A549 (cell line): ENCODE measurements at regions not wholly inside any gene's neighbourhood (a gene's known extent, or its start where the extent isn't known, plus 50 kb on each side); places are given as distances from the start of the nearest gene placed in this dataset.

ENCODE experiments used
- BCL3 ChIP-seq: fragments of >200 bp; sonication (Bioruptor Twin); formaldehyde crosslinking; IDR thresholded peaks from 3 replicates; pipeline ENCODE4 v1.6.1; 2016
- BHLHE40 ChIP-seq: IDR thresholded peaks from 2 replicates; pipeline ENCODE4 v1.6.1; 2012; ENCODE audit warnings: low read depth, low read length, inconsistent platforms
- CBX2 ChIP-seq: fragments of 200-600 bp; sonication (generic); IDR thresholded peaks from 2 replicates; pipeline ENCODE4 v1.6.1; 2016; ENCODE audit warnings: low read depth, mild to moderate bottlenecking, borderline replicate concordance
- CHD4 ChIP-seq: fragments of 200-600 bp; sonication (generic); IDR thresholded peaks from 2 replicates; pipeline ENCODE4 v1.6.1; 2016; ENCODE audit warnings: antibody characterized with exemption, mild to moderate bottlenecking, borderline replicate concordance
- CTCF ChIP-seq: fragments of >200 bp; sonication (Bioruptor Twin); formaldehyde crosslinking; IDR thresholded peaks from 3 replicates; pipeline ENCODE4 v1.5.1; 2016
- EHMT2 ChIP-seq: fragments of 200-600 bp; sonication (generic); IDR thresholded peaks from 2 replicates; pipeline ENCODE4 v1.6.1; 2016; ENCODE audit warnings: antibody characterized with exemption, low read depth, mild to moderate bottlenecking, moderate library complexity
- ELK1 ChIP-seq: fragments of 150-350 bp; IDR thresholded peaks from 2 replicates; pipeline ENCODE4 v1.6.1; 2014; ENCODE audit warnings: low read depth, mild to moderate bottlenecking, low read length
- EP300 ChIP-seq, 2 experiments: fragments of >200 bp; sonication (Bioruptor Twin); formaldehyde crosslinking; IDR thresholded peaks; 2 replicates in 1 of 2; 3 replicates in 1 of 2; pipeline ENCODE4 v1.6.1; 2016 to 2017
- ESRRA ChIP-seq: fragments of 150-350 bp; IDR thresholded peaks from 2 replicates; pipeline ENCODE4 v1.6.1; 2014; ENCODE audit warnings: mild to moderate bottlenecking, low read length, borderline replicate concordance
- FOSL2 ChIP-seq, 2 experiments: fragments of 450-650 bp in 1 of 2; fragments of >200 bp in 1 of 2; sonication (Bioruptor Twin) in 1 of 2; formaldehyde crosslinking; IDR thresholded peaks; 2 replicates each; pipeline versions ENCODE4 v1.5.0 to v1.6.1; 2016 to 2020; ENCODE audit warnings: mild to moderate bottlenecking in 1 of 2, moderate library complexity in 1 of 2
- FOXS1 ChIP-seq: fragments of 250-450 bp; sonication (Bioruptor Pico); IDR thresholded peaks from 2 replicates; pipeline ENCODE4 v1.5.0; 2020; ENCODE audit warnings: mild to moderate bottlenecking, moderate library complexity
- HDAC2 ChIP-seq: fragments of 200-600 bp; sonication (generic); IDR thresholded peaks from 2 replicates; pipeline ENCODE4 v1.6.1; 2016
- HOXA7 ChIP-seq: fragments of 250-450 bp; sonication (Bioruptor Pico); IDR thresholded peaks from 2 replicates; pipeline ENCODE4 v1.5.0; 2020; ENCODE audit warnings: mild to moderate bottlenecking, moderate library complexity
- HOXB13 ChIP-seq: fragments of 250-450 bp; sonication (Bioruptor Pico); IDR thresholded peaks from 2 replicates; pipeline ENCODE4 v1.5.0; 2020; ENCODE audit warnings: low read depth, mild to moderate bottlenecking, moderate library complexity
- JUN ChIP-seq, 2 experiments: fragments of >200 bp; sonication (Bioruptor Twin); formaldehyde crosslinking; IDR thresholded peaks; 2 replicates in 1 of 2; 3 replicates in 1 of 2; pipeline ENCODE4 v1.6.1; 2016 to 2017
- JUNB ChIP-seq: fragments of >200 bp; sonication (Bioruptor Twin); formaldehyde crosslinking; IDR thresholded peaks from 2 replicates; pipeline ENCODE4 v1.6.1; 2016
- KDM5A ChIP-seq: fragments of 200-600 bp; sonication (generic); IDR thresholded peaks from 2 replicates; pipeline ENCODE4 v1.6.1; 2016; ENCODE audit warnings: antibody characterized with exemption, mild to moderate bottlenecking
- MAFK ChIP-seq: fragments of 450-650 bp; IDR thresholded peaks from 2 replicates; pipeline ENCODE4 v1.6.1; 2014; ENCODE audit not compliant: partially characterized antibody
- MAZ ChIP-seq: fragments of 150-350 bp; IDR thresholded peaks from 2 replicates; pipeline ENCODE4 v1.6.1; 2014; ENCODE audit warnings: antibody characterized with exemption, low read depth, low read length, borderline replicate concordance
- MYC ChIP-seq: IDR thresholded peaks from 2 replicates; pipeline ENCODE4 v1.6.1; 2012; ENCODE audit warnings: mild to moderate bottlenecking, inconsistent platforms, low read length, improper control_type of control experiment, borderline replicate concordance
- NFE2L2 ChIP-seq: fragments of 150-350 bp; conservative IDR thresholded peaks from 2 replicates; pipeline ENCODE4 v1.6.1; 2014; ENCODE audit warnings: low read length
- NR3C1 ChIP-seq: fragments of >200 bp; sonication (Bioruptor Twin); formaldehyde crosslinking; IDR thresholded peaks from 3 replicates; pipeline ENCODE4 v1.6.1; 2017
- PHF8 ChIP-seq: fragments of 200-600 bp; sonication (generic); IDR thresholded peaks from 2 replicates; pipeline ENCODE4 v1.6.1; 2016; ENCODE audit warnings: low read depth, mild to moderate bottlenecking, antibody characterized with exemption, moderate library complexity, borderline replicate concordance
- RAD21 ChIP-seq, 2 experiments: fragments of >200 bp in 1 of 2; sonication (Bioruptor Twin) in 1 of 2; formaldehyde crosslinking in 1 of 2; IDR thresholded peaks in 1 of 2; conservative IDR thresholded peaks in 1 of 2; 2 replicates in 1 of 2; 3 replicates in 1 of 2; pipeline ENCODE4 v1.6.1; 2012 to 2018; ENCODE audit warnings: inconsistent platforms in 1 of 2
- RARB ChIP-seq: fragments of 250-450 bp; sonication (Bioruptor Pico); IDR thresholded peaks from 2 replicates; pipeline ENCODE4 v1.8.0; 2021; ENCODE audit warnings: mild to moderate bottlenecking, moderate library complexity
- RCOR1 ChIP-seq: fragments of 150-350 bp; IDR thresholded peaks from 2 replicates; pipeline ENCODE4 v1.6.1; 2014; ENCODE audit warnings: antibody characterized with exemption, low read length, low read depth
- RNF2 ChIP-seq: fragments of 200-600 bp; sonication (generic); IDR thresholded peaks from 2 replicates; pipeline ENCODE4 v1.6.1; 2016; ENCODE audit warnings: low read depth, mild to moderate bottlenecking, antibody characterized with exemption, moderate library complexity, borderline replicate concordance
- TP53 ChIP-seq: fragments of 250-450 bp; sonication (Bioruptor Pico); IDR thresholded peaks from 2 replicates; pipeline ENCODE4 v1.5.0; 2021; ENCODE audit warnings: mild to moderate bottlenecking, moderate library complexity
- USF2 ChIP-seq: fragments of 450-650 bp; IDR thresholded peaks from 2 replicates; pipeline ENCODE4 v1.6.1; 2014; ENCODE audit warnings: antibody characterized with exemption
- ZC3H11A ChIP-seq: fragments of 450-650 bp; IDR thresholded peaks from 2 replicates; pipeline ENCODE4 v1.6.1; 2014; ENCODE audit warnings: antibody characterized with exemption, mild to moderate bottlenecking
- ZFP36 ChIP-seq: fragments of 450-650 bp; IDR thresholded peaks from 2 replicates; pipeline ENCODE4 v1.6.1; 2014; ENCODE audit warnings: borderline replicate concordance; ENCODE audit not compliant: partially characterized antibody
- ZNF302 ChIP-seq: fragments of 250-450 bp; sonication (Bioruptor Pico); IDR thresholded peaks from 2 replicates; pipeline ENCODE4 v1.9.0; 2021; ENCODE audit warnings: inconsistent platforms, mild to moderate bottlenecking, moderate library complexity
- TF ChIP-seq, protein P1 (sequence below): fragments of 250-450 bp; sonication (Bioruptor Pico); IDR thresholded peaks from 2 replicates; pipeline ENCODE4 v1.5.0; 2020; ENCODE audit warnings: low read depth, mild to moderate bottlenecking, moderate library complexity
- TF ChIP-seq, protein P2 (sequence below): fragments of 250-450 bp; sonication (Bioruptor Pico); IDR thresholded peaks from 2 replicates; pipeline ENCODE4 v1.5.0; 2021; ENCODE audit warnings: mild to moderate bottlenecking, moderate library complexity, borderline replicate concordance
- TF ChIP-seq, protein P3 (sequence below): fragments of >200 bp; sonication (Bioruptor Twin); formaldehyde crosslinking; IDR thresholded peaks from 2 replicates; pipeline ENCODE4 v1.6.1; 2016

- no peak for TF ChIP-seq FOXS1
- TF ChIP-seq ESRRA = peak; percentile 6; the same call in 1 of the 2 replicates
- TF ChIP-seq ZFP36 = no peak
- no peak for TF ChIP-seq EHMT2
- no peak for TF ChIP-seq BHLHE40
- peak; percentile 78 to 96 for TF ChIP-seq RAD21 (conservative IDR thresholded peaks at IDR 0.05 in 1 of 2, IDR thresholded peaks at IDR 0.05 in 1 of 2)
- no peak for TF ChIP-seq KDM5A
- no peak for TF ChIP-seq HDAC2
- TF ChIP-seq HOXA7 (CRISPR knock-in tag) = no peak
- no peak for TF ChIP-seq MAFK
- TF ChIP-seq EP300 (IDR thresholded peaks at IDR 0.05) = no peak
- no peak for TF ChIP-seq MYC
- TF ChIP-seq JUNB = no peak
- no peak for TF ChIP-seq MAZ
- no peak for TF ChIP-seq CHD4
- TF ChIP-seq FOSL2 (IDR thresholded peaks at IDR 0.05) = no peak
- TF ChIP-seq FOSL2 (CRISPR knock-in tag; IDR thresholded peaks at IDR 0.05) = no peak
- TF ChIP-seq ZC3H11A = no peak
- no peak for TF ChIP-seq BCL3
- TF ChIP-seq CBX2 = no peak
- TF ChIP-seq, protein P1, sequence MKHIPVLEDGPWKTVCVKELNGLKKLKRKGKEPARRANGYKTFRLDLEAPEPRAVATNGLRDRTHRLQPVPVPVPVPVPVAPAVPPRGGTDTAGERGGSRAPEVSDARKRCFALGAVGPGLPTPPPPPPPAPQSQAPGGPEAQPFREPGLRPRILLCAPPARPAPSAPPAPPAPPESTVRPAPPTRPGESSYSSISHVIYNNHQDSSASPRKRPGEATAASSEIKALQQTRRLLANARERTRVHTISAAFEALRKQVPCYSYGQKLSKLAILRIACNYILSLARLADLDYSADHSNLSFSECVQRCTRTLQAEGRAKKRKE = no peak
- TF ChIP-seq HOXB13 (CRISPR knock-in tag) = no peak
- TF ChIP-seq NFE2L2 = no peak
- TF ChIP-seq, protein P2, sequence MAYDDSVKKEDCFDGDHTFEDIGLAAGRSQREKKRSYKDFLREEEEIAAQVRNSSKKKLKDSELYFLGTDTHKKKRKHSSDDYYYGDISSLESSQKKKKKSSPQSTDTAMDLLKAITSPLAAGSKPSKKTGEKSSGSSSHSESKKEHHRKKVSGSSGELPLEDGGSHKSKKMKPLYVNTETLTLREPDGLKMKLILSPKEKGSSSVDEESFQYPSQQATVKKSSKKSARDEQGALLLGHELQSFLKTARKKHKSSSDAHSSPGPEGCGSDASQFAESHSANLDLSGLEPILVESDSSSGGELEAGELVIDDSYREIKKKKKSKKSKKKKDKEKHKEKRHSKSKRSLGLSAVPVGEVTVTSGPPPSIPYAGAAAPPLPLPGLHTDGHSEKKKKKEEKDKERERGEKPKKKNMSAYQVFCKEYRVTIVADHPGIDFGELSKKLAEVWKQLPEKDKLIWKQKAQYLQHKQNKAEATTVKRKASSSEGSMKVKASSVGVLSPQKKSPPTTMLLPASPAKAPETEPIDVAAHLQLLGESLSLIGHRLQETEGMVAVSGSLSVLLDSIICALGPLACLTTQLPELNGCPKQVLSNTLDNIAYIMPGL (CRISPR knock-in tag) = no peak
- no peak for TF ChIP-seq USF2
- TF ChIP-seq JUN (IDR thresholded peaks at IDR 0.05) = peak; percentile 25 to 72; a peak in 4 of 5 replicates
- TF ChIP-seq NR3C1 = no peak
- TF ChIP-seq RARB (CRISPR knock-in tag) = no peak
- peak; percentile 40; the same call in 1 of the 2 replicates for TF ChIP-seq PHF8
- no peak for TF ChIP-seq ZNF302 (CRISPR knock-in tag)
- TF ChIP-seq, protein P3, sequence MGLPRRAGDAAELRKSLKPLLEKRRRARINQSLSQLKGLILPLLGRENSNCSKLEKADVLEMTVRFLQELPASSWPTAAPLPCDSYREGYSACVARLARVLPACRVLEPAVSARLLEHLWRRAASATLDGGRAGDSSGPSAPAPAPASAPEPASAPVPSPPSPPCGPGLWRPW = no peak
- no peak for TF ChIP-seq RNF2
- TF ChIP-seq ELK1 = no peak
- TF ChIP-seq CTCF = peak; percentile 85
- TF ChIP-seq RCOR1 = no peak
- TF ChIP-seq TP53 = no peak
Observed at GRCh38 chr4:140252742-140253555, 99.0 kb upstream of the MAML3 start (continued).
